ENCODE measurements at regions not wholly inside any gene's neighbourhood (a gene's known extent, or its start where the extent isn't known, plus 50 kb on each side); places are given as distances from the start of the nearest gene placed in this dataset.
"Not testable (repeated sequence)": the region's sequence is repeated elsewhere in the genome, so short reads cannot be mapped to it uniquely, and the experiment has no call there.

DNA sequence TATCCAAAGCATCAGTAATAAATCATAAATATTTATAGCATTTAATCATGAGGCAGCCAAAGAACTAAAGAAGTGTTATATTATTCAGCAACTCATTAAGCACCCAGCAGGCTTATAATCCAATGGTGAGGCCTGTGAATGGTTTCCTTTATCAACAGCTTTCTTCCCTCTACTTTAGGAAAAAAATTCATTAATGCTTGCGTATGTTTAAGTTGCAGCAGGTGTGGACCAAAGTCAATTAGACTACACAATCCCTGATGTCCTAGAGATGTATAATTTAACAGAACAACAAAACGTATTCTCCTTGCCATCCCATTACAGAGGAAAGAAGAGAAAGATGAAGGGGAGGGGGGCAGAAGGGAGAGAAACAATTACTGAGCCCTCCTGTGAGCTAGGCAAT is 87.7 kb upstream of the MAGI3 start (continued):
- TF ChIP-seq, protein P1, sequence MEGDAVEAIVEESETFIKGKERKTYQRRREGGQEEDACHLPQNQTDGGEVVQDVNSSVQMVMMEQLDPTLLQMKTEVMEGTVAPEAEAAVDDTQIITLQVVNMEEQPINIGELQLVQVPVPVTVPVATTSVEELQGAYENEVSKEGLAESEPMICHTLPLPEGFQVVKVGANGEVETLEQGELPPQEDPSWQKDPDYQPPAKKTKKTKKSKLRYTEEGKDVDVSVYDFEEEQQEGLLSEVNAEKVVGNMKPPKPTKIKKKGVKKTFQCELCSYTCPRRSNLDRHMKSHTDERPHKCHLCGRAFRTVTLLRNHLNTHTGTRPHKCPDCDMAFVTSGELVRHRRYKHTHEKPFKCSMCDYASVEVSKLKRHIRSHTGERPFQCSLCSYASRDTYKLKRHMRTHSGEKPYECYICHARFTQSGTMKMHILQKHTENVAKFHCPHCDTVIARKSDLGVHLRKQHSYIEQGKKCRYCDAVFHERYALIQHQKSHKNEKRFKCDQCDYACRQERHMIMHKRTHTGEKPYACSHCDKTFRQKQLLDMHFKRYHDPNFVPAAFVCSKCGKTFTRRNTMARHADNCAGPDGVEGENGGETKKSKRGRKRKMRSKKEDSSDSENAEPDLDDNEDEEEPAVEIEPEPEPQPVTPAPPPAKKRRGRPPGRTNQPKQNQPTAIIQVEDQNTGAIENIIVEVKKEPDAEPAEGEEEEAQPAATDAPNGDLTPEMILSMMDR (IDR thresholded peaks at IDR 0.05), result no peak
- no peak for TF ChIP-seq HOXB13 (CRISPR knock-in tag; IDR thresholded peaks at IDR 0.05; ENCODE audit: low read depth)
- TF ChIP-seq SREBF2 (IDR thresholded peaks at IDR 0.05), result no peak

DNA sequence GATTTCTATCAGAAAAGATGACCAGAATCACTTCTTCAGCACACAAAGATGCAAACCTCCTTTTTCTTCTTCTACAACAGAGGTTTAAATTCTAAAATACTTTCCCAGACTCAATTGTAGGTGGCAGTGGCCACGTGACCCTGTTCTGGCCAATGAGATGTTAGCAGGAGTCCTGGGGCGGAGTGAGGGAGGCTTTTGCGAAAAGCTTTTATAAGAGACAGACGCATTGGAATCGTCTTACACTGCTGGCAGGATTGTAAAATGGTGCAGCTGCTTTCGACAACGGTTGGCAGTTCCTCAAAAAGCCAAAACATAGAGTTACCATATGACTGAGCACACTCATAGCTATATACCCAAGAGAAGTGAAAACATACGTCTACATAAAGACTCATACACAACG is 87.0 kb upstream of the MAGI3 start:
- ChIA-PET POLR2A (no interaction called here), CTCF (no interaction called here)
- peaks cover 18% of the 10 kb centered on the region for H3K4me1 ChIP-seq
- FAIRE-seq (no peak), DNase-seq (ENCODE audit: low read depth in 1 of 2, low spot score in 1 of 2) (no peak), ATAC-seq (no peak)
- H3K9me3 ChIP-seq, result no peaks in the 10 kb centered on the region
- WGBS (ENCODE audit: missing lambda C conversion rate), result 85% methylated on average over 9 of the region's 9 CpGs
- TF ChIP-seq CHD2 (IDR thresholded peaks at IDR 0.05; ENCODE audit: low read length, partially characterized antibody) (no peak), POLR2AphosphoS2 (conservative IDR thresholded peaks at IDR 0.05; ENCODE audit: low read length) (no peak), RNF2 (IDR thresholded peaks at IDR 0.05; ENCODE audit: borderline replicate concordance, low read depth) (no peak), FOXS1 (CRISPR knock-in tag; IDR thresholded peaks at IDR 0.05) (no peak), HOXA7 (CRISPR knock-in tag; IDR thresholded peaks at IDR 0.05) (no peak), HOXB5 (CRISPR knock-in tag; IDR thresholded peaks at IDR 0.05) (no peak), GATA3 (IDR thresholded peaks at IDR 0.05; ENCODE audit: borderline replicate concordance) (no peak), EHMT2 (IDR thresholded peaks at IDR 0.05; ENCODE audit: low read depth) (no peak), POLR2A (IDR thresholded peaks at IDR 0.05; ENCODE audit: low read length) (no peak), EP300 (IDR thresholded peaks at IDR 0.05) (no peak), ZNF302 (CRISPR knock-in tag; IDR thresholded peaks at IDR 0.05) (no peak), EHF (CRISPR knock-in tag; IDR thresholded peaks at IDR 0.05) (no peak)
- TF ChIP-seq, protein P2, sequence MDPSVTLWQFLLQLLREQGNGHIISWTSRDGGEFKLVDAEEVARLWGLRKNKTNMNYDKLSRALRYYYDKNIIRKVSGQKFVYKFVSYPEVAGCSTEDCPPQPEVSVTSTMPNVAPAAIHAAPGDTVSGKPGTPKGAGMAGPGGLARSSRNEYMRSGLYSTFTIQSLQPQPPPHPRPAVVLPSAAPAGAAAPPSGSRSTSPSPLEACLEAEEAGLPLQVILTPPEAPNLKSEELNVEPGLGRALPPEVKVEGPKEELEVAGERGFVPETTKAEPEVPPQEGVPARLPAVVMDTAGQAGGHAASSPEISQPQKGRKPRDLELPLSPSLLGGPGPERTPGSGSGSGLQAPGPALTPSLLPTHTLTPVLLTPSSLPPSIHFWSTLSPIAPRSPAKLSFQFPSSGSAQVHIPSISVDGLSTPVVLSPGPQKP (IDR thresholded peaks at IDR 0.05; ENCODE audit: low read depth, low read length), result no peak
- TF ChIP-seq, protein P3, sequence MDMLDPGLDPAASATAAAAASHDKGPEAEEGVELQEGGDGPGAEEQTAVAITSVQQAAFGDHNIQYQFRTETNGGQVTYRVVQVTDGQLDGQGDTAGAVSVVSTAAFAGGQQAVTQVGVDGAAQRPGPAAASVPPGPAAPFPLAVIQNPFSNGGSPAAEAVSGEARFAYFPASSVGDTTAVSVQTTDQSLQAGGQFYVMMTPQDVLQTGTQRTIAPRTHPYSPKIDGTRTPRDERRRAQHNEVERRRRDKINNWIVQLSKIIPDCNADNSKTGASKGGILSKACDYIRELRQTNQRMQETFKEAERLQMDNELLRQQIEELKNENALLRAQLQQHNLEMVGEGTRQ (IDR thresholded peaks at IDR 0.05), result no peak
- TF ChIP-seq, protein P4, sequence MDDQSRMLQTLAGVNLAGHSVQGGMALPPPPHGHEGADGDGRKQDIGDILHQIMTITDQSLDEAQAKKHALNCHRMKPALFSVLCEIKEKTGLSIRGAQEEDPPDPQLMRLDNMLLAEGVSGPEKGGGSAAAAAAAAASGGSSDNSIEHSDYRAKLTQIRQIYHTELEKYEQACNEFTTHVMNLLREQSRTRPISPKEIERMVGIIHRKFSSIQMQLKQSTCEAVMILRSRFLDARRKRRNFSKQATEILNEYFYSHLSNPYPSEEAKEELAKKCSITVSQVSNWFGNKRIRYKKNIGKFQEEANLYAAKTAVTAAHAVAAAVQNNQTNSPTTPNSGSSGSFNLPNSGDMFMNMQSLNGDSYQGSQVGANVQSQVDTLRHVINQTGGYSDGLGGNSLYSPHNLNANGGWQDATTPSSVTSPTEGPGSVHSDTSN (IDR thresholded peaks at IDR 0.05), result no peak
- H3K4me3 ChIP-seq, result no peak overlapping the region
- H3K4me2 ChIP-seq, result no peak overlapping the region
- H3K27ac ChIP-seq, result no peak overlapping the region

DNA sequence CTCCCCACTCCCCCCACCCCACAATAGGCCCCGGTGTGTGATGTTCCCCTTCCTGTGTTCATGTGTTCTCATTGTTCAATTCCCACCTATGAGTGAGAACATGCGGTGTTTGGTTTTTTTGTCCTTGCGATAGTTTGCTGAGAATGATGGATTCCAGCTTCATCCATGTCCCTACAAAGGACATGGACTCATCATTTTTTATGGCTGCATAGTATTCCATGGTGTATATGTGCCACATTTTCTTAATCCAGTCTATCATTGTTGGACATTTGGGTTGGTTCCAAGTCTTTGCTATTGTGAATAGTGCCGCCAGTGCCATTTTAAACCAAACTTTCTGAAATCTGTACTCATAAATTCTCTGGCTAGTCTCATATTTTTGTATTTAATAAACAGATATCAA is 85.3 kb upstream of the MAGI3 start:
- H3K9me3 ChIP-seq; H3K4me3 ChIP-seq; FAIRE-seq; POLR2A ChIA-PET; H3K4me2 ChIP-seq; CTCF ChIA-PET; DNase-seq (ENCODE audit: low read depth in 1 of 2, low spot score in 1 of 2); H3K27ac ChIP-seq; ATAC-seq: not testable (repeated sequence)
- WGBS (ENCODE audit: missing lambda C conversion rate), result 94% methylated on average over 3 of the region's 4 CpGs
- H3K4me1 ChIP-seq, result peaks cover 22% of the 10 kb centered on the region
